ENCODE measurements at regions not wholly inside any gene's neighbourhood (a gene's known extent, or its start where the extent isn't known, plus 50 kb on each side); places are given as distances from the start of the nearest gene placed in this dataset.

DNA sequence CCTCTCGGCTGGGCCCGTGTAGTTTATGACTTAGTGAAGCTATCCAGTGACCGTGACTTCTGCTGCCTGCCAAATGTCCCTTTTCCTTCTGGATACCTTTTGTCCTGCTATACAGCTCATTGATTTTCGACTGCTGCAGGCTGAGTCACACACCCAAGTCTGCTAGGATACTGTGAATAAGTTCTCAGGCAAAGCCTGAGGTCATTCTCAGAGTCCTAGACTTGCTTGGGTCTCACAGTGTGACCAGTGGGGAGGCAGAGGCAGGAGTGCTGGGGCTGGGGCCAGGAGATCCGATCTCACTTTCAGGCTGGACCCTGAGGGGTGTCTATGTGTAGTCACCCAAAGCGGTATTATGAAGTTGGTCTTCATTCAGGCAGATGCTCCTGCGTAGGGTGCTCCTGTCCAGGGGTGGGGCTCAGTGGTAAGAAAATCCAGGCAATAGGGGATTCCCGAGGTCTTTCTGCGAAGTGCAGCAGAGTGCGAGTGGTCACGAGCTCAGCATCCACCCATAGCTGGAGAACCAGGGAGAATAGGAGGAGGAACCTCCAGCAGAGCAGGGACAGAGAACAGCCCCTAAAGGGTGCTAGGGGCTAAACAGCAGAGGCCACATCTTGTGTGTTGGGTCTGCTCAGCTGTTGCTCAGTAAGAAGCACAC lies 268.6 kb upstream of the NCKAP5 start (continued):
- TF ChIP-seq, protein P1, sequence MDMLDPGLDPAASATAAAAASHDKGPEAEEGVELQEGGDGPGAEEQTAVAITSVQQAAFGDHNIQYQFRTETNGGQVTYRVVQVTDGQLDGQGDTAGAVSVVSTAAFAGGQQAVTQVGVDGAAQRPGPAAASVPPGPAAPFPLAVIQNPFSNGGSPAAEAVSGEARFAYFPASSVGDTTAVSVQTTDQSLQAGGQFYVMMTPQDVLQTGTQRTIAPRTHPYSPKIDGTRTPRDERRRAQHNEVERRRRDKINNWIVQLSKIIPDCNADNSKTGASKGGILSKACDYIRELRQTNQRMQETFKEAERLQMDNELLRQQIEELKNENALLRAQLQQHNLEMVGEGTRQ (IDR thresholded peaks at IDR 0.05; ENCODE audit: borderline replicate concordance, low read depth, low read length), result no peak
- no peak for TF ChIP-seq ESRRA (IDR thresholded peaks at IDR 0.05; ENCODE audit: low read length)

DNA sequence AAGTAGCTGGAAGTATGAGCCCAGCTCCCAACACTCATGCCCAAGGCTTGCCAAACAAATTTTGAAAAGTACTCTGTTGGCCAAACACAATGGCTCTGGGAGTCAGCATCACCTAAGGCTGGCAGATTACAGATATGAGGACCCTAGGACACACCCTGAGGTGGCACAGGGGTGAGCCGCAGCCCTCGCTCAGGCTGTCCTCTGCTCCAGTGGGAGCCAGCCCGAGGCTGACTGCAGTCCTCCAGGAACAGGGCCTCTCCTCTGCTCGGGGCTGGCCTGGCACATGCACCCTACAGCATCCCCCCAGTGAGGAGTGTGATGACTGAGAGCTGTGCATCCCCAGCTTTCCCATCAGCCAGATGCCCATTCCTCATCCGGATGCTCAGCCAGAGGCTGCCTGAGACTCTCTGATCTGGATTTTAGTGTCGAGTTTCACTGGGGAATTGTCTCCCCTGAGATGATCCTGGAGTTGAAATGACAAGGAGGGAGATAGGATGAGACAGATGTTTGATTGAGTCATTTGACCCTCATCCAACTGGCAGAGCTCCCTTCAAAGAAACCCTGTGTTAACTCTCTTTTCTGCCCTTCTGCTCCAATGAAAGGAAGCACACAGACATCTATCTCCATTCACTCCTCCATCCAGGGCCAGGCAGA lies 269.3 kb upstream of the NCKAP5 start:
- Histone ChIP-seq H3K27ac (ENCODE audit: control insufficient read depth, insufficient read depth) (no peak overlapping the region), H3K27me3 (replicated peaks in 1 of 2; ENCODE audit: control insufficient read depth in 2 of 2, insufficient read depth in 2 of 2, low read length in 1 of 2) (no peaks in the 10 kb centered on the region; a peak in 1 of 4 replicates), H3K4me3 (no peak overlapping the region), H2AFZ (ENCODE audit: control insufficient read depth, low read depth, low read length) (no peak overlapping the region), H3K9ac (ENCODE audit: control insufficient read depth, insufficient read depth, low read length) (no peak overlapping the region), H3K4me2 (ENCODE audit: control insufficient read depth, insufficient read depth) (no peak overlapping the region), H3K4me1 (ENCODE audit: control insufficient read depth, insufficient read depth, low read length) (no peaks in the 10 kb centered on the region), H4K20me1 (ENCODE audit: control insufficient read depth, insufficient read depth) (no peaks in the 10 kb centered on the region), H3K9me3 (replicated peaks; ENCODE audit: control insufficient read depth, insufficient read depth, low read length) (no peaks in the 10 kb centered on the region), H3K79me2 (ENCODE audit: control insufficient read depth, insufficient read depth, low read length) (no peaks in the 10 kb centered on the region), H3K36me3 (ENCODE audit: control insufficient read depth in 2 of 2, insufficient read depth in 2 of 2, low read length in 1 of 2) (no peaks in the 10 kb centered on the region)
- DNase-seq (ENCODE audit: low read depth, low spot score) (no peak), FAIRE-seq (no peak), ATAC-seq (no peak)
- SMC1A ChIA-PET (ENCODE audit: uncharacterized antibody, unreplicated experiment), result interaction anchor here (0.6 kb wide), 1 partner anchor 147 kb away, joined by 3 read pairs; no protein-coding TSS in a partner anchor
- RAD21 ChIA-PET (ENCODE audit: unreplicated experiment), result no interaction called here
- POLR2A ChIA-PET, result no interaction called here
- intact Hi-C loops (cut with micrococcal nuclease; ENCODE audit: unreplicated experiment), result no loop called here
- no TSS peak for BruUV-seq (replicated peaks)
- CTCF ChIA-PET, result no interaction called here
- whole genome bisulfite sequencing (ENCODE audit: insufficient coverage, insufficient replicate concordance, low lambda C conversion rate, missing lambda C conversion rate), result 19% methylated on average over 6 of the region's 6 CpGs
- in situ Hi-C loops (cut with MboI), result no loop called here
- TF ChIP-seq RAD21 (IDR thresholded peaks at IDR 0.05; ENCODE audit: insufficient read depth, low read depth, low read length) (no peak), LARP7 (IDR thresholded peaks at IDR 0.05) (no peak), IKZF1 (conservative IDR thresholded peaks at IDR 0.05) (no peak), ETV6 (conservative IDR thresholded peaks at IDR 0.05 in 1 of 2, IDR thresholded peaks at IDR 0.05 in 1 of 2; ENCODE audit: borderline replicate concordance in 1 of 2, low read depth in 1 of 2) (no peak), ZNF592 (IDR thresholded peaks at IDR 0.05) (no peak), ESRRA (IDR thresholded peaks at IDR 0.05; ENCODE audit: low read length) (no peak), HDGF (IDR thresholded peaks at IDR 0.05) (no peak), SIN3A (IDR thresholded peaks at IDR 0.05; ENCODE audit: low read depth, low read length) (no peak), YBX1 (IDR thresholded peaks at IDR 0.05) (no peak), CREB1 (IDR thresholded peaks at IDR 0.05; ENCODE audit: low read depth) (no peak), ZNF207 (IDR thresholded peaks at IDR 0.05; ENCODE audit: borderline replicate concordance) (no peak), SMC3 (IDR thresholded peaks at IDR 0.05; ENCODE audit: borderline replicate concordance, low read length) (no peak)
- TF ChIP-seq, protein P2, sequence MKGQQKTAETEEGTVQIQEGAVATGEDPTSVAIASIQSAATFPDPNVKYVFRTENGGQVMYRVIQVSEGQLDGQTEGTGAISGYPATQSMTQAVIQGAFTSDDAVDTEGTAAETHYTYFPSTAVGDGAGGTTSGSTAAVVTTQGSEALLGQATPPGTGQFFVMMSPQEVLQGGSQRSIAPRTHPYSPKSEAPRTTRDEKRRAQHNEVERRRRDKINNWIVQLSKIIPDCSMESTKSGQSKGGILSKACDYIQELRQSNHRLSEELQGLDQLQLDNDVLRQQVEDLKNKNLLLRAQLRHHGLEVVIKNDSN (IDR thresholded peaks at IDR 0.05; ENCODE audit: borderline replicate concordance, extremely low read length, insufficient read depth, low read depth, low read length), result no peak

Data from GM12878 (cell line).